Activated T-cell treated with anti-CD3 and anti-CD28 coated beads, Interleukin-2, amount 50 U/mL, for 4 hours (primary cell): ENCODE measurements at regions not wholly inside any gene's neighbourhood (a gene's known extent, or its start where the extent isn't known, plus 50 kb on each side); places are given as distances from the start of the nearest gene placed in this dataset.

Source experiments
- ATAC-seq, 2 donors: fragments of 200-7000 bp; cut with Tn5 transposase; one replicate each; pipeline ENCODE4 v1.10.0; 2021
- DNase-seq: peaks from one replicate; pipeline ENCODE4 v3.0.0-alpha.2; 2020
- H3K27me3 Mint-ChIP-seq: one replicate; pipeline ENCODE4 v1.8.0; 2021; ENCODE audit warnings: low read depth, mixed read lengths
- H3K36me3 Mint-ChIP-seq: one replicate; pipeline ENCODE4 v1.8.0; 2022; ENCODE audit warnings: mixed read lengths; ENCODE audit not compliant: insufficient read depth
- H3K4me1 Mint-ChIP-seq: one replicate; pipeline ENCODE4 v1.8.0; 2021; ENCODE audit warnings: low read depth, mixed read lengths
- H3K4me3 Mint-ChIP-seq: one replicate; pipeline ENCODE4 v1.8.0; 2021; ENCODE audit warnings: mild to moderate bottlenecking, moderate library complexity, mixed read lengths
- H3K9me3 Mint-ChIP-seq: one replicate; pipeline ENCODE4 v1.8.0; 2021; ENCODE audit warnings: mixed read lengths

DNA sequence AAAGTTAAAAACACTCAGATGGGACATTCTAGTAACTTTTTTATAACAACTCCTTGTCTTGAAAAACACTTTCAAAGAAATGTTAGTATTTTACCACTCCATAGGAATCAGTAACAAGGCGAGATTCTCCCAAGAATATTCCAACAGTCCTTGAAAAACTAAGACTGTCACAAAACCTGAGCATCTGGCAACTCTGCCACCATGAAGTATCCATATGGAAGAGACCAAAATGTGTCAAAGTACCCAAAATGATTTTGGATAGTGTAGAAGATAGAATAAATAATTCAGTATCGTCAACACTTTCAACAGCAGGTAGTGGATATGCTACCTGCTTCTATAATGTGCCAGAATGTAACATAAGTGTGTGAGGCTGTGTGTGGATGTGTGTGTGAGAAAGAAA, 361.8 kb downstream of the ZEB2 start:
- peaks cover 3% of the 10 kb centered on the region for H3K4me1 Mint-ChIP-seq
- DNase-seq (no peak), ATAC-seq (no peak)
- no peaks in the 10 kb centered on the region for H3K9me3 Mint-ChIP-seq
- no peaks in the 10 kb centered on the region for H3K36me3 Mint-ChIP-seq
- no peaks in the 10 kb centered on the region for H3K27me3 Mint-ChIP-seq
- no peak overlapping the region for H3K4me3 Mint-ChIP-seq

DNA sequence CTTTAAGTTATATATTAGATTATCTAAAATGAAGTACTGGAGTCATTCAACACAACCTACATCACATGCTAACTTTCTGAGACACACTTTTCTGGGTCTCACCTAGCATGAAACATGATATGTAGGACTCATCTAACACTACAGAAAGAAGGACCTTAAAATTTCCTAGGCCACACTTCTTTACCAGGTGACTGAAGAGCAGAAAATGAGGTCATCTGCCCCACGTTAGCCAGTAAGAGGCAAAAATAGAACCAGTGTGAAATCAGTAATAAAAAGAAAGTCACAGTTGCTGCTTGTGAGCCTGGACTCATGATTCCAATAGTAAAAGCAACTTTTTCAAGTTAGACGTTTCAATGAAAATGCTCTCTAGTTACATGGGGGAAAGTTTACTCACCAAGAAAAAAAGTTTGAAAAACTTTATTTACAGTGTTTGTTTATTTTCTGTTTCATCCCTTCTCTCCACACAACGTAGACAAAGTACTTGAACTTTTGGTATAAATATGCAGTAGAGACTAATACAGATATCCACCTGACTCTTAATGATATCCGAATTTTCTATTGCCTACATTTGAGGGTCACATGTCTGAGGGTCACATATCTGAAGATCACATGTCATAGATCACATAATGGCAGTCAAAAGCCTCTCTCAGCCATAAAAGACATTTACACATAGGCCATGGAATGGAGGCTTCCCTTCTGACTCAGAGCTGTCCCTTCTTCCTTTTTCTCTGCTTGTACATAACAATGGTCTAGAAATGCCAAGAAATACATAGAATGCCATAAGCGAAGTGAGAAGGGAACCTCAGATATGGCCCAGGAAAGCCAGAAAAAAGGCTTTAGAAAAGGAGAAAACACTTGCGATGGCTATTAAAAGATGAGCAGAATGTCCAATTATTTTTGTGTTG, 362.9 kb downstream of the ZEB2 start:
- no peaks in the 10 kb centered on the region for H3K36me3 Mint-ChIP-seq
- no peaks in the 10 kb centered on the region for H3K27me3 Mint-ChIP-seq
- ATAC-seq (no peak), DNase-seq (no peak)
- no peaks in the 10 kb centered on the region for H3K9me3 Mint-ChIP-seq
- H3K4me1 Mint-ChIP-seq = no peaks in the 10 kb centered on the region
- no peak overlapping the region for H3K4me3 Mint-ChIP-seq

DNA sequence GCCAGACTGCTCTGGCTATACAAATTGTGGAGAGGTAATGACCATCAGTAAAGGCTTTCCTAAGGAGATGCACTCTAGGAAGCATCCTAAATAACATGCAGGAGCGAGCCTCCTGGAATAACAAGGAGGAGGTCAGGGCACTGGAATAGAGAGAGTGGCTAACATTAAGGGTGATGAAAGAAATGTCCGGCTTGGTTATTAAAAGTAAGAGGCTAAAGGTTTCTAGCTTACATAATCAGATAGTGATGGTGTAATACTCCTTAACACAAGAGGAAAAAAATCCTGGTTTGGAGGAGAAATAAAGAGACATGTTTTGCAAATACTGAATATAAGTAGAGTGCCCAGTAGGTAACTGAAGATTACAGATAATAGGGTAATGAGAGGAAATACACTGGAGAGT, 365.7 kb downstream of the ZEB2 start:
- H3K4me1 Mint-ChIP-seq = no peaks in the 10 kb centered on the region
- no peak for ATAC-seq
- no peaks in the 10 kb centered on the region for H3K27me3 Mint-ChIP-seq
- no peak for DNase-seq
- no peaks in the 10 kb centered on the region for H3K36me3 Mint-ChIP-seq
- H3K9me3 Mint-ChIP-seq = no peaks in the 10 kb centered on the region
- no peak overlapping the region for H3K4me3 Mint-ChIP-seq

DNA sequence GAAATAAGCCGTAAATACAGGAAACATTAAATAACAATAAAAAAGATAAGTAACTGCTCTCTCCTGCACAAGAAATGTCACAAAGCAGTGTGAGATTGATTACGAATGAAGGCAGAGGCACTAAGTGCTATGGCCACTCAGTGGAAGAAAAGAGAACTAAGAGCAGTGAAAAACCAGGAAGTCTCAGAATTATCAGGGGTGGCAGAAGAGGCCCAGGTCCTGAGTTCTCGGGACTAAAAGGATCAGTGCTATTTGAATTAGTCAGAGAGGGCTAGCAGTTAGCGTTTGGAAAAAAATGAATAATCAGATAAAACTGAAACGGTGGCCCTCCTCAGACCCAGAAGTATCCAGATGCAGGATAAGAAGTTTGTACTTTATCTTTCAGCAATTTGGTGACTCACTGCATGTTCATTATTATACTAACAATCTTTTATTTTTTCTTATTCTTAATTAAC, 367.1 kb downstream of the ZEB2 start:
- no peak overlapping the region for H3K4me3 Mint-ChIP-seq
- DNase-seq (no peak), ATAC-seq (no peak)
- no peaks in the 10 kb centered on the region for H3K27me3 Mint-ChIP-seq
- no peaks in the 10 kb centered on the region for H3K9me3 Mint-ChIP-seq
- H3K36me3 Mint-ChIP-seq = no peaks in the 10 kb centered on the region
- no peaks in the 10 kb centered on the region for H3K4me1 Mint-ChIP-seq

DNA sequence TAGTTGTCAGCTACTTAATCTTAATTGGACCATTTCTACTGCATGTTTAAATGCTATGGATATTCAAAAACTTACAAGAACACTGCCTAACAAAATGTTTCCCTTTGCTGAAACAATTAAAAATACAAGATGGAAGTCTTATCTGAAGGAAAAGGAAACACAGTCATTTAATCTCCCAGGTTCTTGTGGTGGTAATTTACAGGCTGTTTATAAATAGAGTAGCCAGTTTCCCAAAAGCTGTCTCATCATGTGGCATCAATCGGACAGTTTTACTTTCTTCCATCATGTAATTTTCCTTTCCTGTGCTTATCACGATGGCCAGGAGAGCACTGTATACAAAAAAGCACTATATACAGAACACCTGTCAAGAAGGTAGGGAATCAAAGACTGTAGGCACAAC, 368.1 kb downstream of the ZEB2 start:
- Mint-ChIP-seq H3K9me3 (no peaks in the 10 kb centered on the region), H3K4me1 (no peaks in the 10 kb centered on the region), H3K27me3 (no peaks in the 10 kb centered on the region), H3K36me3 (no peaks in the 10 kb centered on the region), H3K4me3 (no peak overlapping the region)
- no peak for ATAC-seq
- DNase-seq = no peak

DNA sequence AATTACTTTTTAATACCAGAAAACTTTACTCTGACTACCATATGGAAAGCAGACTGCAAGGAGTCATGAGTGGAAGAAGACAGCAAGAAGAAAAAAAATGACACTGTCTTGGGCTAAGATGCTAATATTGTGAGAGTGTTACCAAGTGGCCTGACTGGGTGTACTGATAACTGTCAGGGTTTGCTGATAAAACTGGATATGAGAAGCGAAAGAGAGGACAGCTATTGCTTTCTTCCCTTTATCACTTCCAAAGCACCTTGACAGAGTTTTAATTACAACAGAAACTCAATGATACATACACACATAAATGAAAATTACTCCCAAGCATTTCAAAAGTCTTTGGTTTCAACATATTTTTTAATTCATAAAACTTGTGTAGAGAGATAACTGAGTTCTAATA, 368.5 kb downstream of the ZEB2 start:
- H3K4me3 Mint-ChIP-seq = no peak overlapping the region
- DNase-seq = no peak
- no peaks in the 10 kb centered on the region for H3K4me1 Mint-ChIP-seq
- H3K9me3 Mint-ChIP-seq = no peaks in the 10 kb centered on the region
- ATAC-seq = no peak
- no peaks in the 10 kb centered on the region for H3K27me3 Mint-ChIP-seq
- H3K36me3 Mint-ChIP-seq = no peaks in the 10 kb centered on the region

DNA sequence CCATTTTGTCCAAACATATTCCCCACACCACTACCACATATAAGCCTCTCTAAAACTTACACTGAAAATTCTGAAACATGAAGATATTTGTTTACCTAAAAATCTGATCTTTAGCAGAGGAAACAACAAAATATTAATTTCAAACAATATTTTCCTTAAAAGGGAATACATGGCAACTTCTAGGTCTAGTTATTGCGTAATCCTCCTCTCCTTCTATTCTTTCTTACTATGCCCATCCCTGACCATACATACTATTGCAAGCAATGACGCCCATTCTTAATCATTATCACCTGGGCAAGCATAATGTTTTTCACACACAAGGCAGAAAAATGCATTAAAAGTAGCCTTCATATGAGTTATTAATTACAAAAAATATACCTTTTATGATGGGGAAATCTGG, 372.6 kb downstream of the ZEB2 start:
- no peak for ATAC-seq
- no peak for DNase-seq
- Mint-ChIP-seq H3K36me3 (peaks cover 10% of the 10 kb centered on the region), H3K4me3 (no peak overlapping the region), H3K4me1 (peaks cover 2% of the 10 kb centered on the region), H3K9me3 (no peaks in the 10 kb centered on the region), H3K27me3 (no peaks in the 10 kb centered on the region)

DNA sequence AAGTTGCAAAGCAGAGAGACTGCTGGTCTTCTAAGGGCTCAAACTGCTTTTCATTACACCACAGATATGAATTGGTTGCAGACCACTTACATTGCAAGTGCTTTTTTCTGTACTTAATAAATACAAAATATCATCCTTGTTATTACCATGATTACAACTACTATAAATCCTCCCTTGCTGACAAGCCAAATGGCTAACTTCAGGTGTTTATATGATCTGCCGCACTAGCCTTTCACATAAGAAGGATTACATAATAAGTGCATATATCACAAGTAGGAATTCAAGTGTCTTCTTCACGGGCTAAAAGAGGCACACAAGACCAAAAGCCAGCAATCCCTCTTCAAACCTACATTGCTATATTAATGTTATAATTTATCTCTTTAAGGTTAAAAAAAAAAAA, 373.0 kb downstream of the ZEB2 start:
- no peaks in the 10 kb centered on the region for H3K9me3 Mint-ChIP-seq
- peaks cover 13% of the 10 kb centered on the region for H3K36me3 Mint-ChIP-seq
- no peak for ATAC-seq
- no peak for DNase-seq
- H3K27me3 Mint-ChIP-seq = no peaks in the 10 kb centered on the region
- H3K4me3 Mint-ChIP-seq = no peak overlapping the region
- peaks cover 2% of the 10 kb centered on the region for H3K4me1 Mint-ChIP-seq

DNA sequence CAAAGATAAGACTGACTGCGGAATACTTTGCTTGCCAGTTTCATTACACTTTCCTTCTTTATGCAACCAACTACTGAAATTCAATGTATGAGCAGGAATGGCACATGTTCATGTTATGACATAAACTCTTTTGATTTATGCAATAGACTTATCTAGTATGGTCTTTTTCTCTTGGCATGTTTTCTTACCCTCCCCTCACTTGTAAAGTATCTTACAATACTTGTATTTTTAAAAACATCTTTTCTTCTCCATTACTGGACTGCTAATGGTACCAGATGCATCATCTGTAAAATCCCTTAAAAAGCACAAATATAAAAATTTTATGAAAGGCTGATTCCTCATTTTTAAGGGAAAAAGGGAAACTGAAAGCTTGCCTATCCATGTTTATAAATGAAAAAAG, 373.8 kb downstream of the ZEB2 start:
- H3K27me3 Mint-ChIP-seq = no peaks in the 10 kb centered on the region
- peaks cover 16% of the 10 kb centered on the region for H3K36me3 Mint-ChIP-seq
- ATAC-seq = no peak
- no peak for DNase-seq
- H3K4me1 Mint-ChIP-seq = peaks cover 2% of the 10 kb centered on the region
- no peak overlapping the region for H3K4me3 Mint-ChIP-seq
- H3K9me3 Mint-ChIP-seq = no peaks in the 10 kb centered on the region

DNA sequence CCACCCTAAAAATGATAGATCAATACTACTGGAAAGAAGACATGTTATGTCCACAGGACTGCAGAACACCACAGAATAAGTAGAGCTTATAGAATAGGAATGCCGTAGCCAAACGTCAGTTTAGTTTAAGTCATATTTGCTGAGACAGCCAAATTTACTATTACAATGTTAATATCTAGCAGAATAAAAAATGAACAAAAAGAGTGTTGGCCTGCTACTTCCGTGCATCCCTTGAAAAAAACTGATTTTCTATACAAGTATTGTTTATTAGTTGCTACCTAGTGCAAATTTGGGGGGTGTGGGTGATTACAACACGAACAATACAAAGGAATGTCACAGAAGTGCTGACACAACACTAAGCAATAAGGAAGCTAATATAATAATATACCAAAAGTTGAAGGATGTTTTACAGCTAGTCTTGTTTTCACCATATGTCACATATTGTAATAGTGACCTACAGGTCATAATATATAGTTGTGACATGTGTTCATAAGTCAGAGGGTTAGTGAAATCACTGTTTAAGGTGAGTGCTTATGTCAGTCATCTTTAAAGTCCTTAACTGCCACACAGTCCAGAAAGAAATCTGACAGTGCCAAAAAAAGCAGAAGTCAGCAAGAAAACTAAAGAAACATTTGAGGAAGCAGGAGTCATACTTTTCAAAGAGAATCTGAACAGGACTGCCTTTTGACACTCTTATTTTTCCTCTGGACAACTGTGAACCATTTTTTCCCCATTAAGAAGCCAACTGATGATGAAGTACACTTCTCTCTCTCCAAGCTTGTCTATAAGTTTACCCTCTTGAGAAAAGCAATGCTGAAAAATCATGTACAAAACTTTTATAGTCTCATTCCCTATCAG, 376.4 kb downstream of the ZEB2 start:
- no peak for ATAC-seq
- H3K27me3 Mint-ChIP-seq = no peaks in the 10 kb centered on the region
- H3K4me1 Mint-ChIP-seq = peaks cover 2% of the 10 kb centered on the region
- no peaks in the 10 kb centered on the region for H3K9me3 Mint-ChIP-seq
- DNase-seq = no peak
- H3K4me3 Mint-ChIP-seq = no peak overlapping the region
- peaks cover 22% of the 10 kb centered on the region for H3K36me3 Mint-ChIP-seq

DNA sequence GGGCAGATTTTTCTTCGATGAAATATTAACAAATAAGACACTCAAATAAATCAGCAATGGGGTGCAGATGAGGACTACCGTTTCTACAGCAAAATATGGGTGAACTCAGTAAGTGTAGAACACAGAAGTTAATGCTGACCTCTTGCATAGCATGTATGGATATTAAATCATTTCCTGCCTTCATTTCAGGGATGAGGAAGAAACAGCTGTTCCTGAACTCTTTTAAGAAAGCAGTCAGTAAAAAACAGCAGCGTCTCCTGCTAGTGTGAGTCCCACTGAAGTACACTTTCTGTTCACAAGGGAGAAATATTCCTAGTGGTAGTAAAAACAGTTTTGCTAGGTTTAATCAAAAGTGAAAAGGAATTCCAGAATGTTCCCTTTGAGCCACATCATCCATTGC, 379.0 kb downstream of the ZEB2 start:
- no peak overlapping the region for H3K4me3 Mint-ChIP-seq
- ATAC-seq = no peak

DNA sequence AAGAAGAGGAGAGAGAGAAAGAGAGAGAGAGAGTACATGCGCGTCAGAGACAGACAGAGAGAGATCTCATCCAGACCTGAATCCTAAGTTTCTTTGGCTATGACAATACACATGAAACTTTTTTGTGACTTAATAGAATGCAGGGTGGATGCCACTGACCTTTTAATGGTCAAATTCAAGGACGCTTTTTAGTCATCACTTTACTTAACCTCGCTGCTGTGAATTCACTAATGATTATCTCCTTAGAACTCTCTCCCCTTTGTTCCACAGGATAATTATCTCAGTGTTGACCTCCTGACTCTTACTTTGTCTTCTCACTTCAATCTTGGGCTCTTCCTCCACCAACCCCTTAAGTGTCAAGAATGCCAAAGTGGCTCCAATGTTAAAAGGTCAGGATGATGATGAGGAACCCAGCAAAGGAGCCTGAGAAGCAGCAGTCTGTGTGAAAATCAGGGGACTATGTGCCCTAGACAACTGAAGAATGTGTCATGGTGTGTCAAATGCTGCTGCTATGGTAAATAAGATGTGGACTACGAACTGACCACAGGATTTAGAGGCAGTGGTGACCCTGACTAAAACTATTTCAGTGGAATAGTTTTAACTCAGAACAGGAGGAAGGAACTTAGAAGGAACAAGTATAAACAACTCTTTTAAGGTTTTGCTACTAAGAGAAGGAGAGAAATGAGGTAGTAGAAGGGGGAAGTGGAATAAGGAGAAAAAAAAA, 382.1 kb downstream of the ZEB2 start:
- Mint-ChIP-seq H3K4me3 (no peak overlapping the region), H3K9me3 (no peaks in the 10 kb centered on the region), H3K36me3 (peaks cover 29% of the 10 kb centered on the region), H3K4me1 (no peaks in the 10 kb centered on the region), H3K27me3 (no peaks in the 10 kb centered on the region)
- ATAC-seq = no peak
- no peak for DNase-seq

More for the DNA sequence above, 379.0 kb downstream of the ZEB2 start:
- Mint-ChIP-seq H3K9me3 (no peaks in the 10 kb centered on the region), H3K27me3 (no peaks in the 10 kb centered on the region), H3K36me3 (peaks cover 30% of the 10 kb centered on the region), H3K4me1 (peaks cover 2% of the 10 kb centered on the region)
- DNase-seq = no peak

DNA sequence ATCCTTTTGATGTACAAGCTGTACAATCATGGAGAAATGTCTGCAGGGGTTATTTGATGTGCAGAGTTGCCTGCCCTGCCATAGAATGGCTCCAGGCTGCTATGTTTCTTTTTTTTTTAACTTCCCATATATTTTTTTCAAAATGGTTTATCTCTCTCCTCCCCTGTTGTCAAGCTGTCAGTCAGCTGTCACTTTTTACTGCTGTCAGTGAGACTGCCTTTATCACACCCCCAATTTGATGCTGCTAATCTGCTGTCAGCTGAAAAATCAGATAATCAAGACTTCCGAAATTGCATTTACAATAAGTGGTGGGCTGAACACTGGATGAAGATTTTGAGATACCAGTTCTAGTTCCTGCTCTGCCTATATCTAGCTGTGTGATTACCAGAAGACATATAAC, 382.6 kb downstream of the ZEB2 start:
- DNase-seq (no peak), ATAC-seq (no peak)
- peaks cover 28% of the 10 kb centered on the region for H3K36me3 Mint-ChIP-seq
- H3K4me3 Mint-ChIP-seq = no peak overlapping the region
- no peaks in the 10 kb centered on the region for H3K27me3 Mint-ChIP-seq
- H3K9me3 Mint-ChIP-seq = no peaks in the 10 kb centered on the region
- H3K4me1 Mint-ChIP-seq = no peaks in the 10 kb centered on the region

DNA sequence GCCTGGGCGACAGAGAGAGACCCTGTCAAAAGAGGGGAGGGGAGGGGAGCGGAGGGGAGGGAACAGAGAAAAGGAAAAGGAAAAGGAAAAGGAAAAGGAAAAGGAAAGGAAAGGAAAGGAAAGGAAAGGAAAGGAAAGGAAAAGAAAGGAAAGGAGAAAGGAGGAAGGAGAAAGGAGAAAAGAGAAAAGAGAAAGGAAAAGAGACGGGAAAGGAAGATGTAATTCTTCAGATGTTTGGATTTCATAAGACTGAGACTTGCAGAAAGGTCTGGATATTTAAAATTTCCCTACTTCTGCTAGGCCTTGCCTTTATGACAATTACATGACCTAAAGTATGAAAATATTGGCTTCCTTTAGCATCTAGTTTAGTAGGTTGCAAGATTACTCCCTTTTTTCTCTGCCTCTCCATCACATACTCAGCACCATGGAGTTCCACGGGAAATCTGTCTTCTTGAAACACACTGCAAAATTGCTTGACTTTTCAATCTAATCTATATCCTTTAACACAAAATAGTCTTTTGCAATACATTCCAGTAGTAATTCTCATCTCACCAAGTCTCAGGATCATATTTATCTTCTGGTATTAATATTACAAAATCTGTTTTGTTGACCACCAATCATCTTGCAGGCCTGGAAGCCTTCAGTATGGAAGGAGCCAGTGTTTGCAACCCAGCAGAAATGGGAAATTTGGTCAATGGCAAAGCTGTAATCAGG, 383.5 kb downstream of the ZEB2 start:
- ATAC-seq (no peak), DNase-seq (no peak)
- Mint-ChIP-seq H3K4me1 (no peaks in the 10 kb centered on the region), H3K36me3 (peaks cover 23% of the 10 kb centered on the region), H3K27me3 (no peaks in the 10 kb centered on the region), H3K4me3 (no peak overlapping the region), H3K9me3 (no peaks in the 10 kb centered on the region)
